Neural cell (in vitro differentiated cells): ENCODE measurements at regions not wholly inside any gene's neighbourhood (a gene's known extent, or its start where the extent isn't known, plus 50 kb on each side); places are given as distances from the start of the nearest gene placed in this dataset.

Experiments
- H2AFZ ChIP-seq: fragments of 200-600, 300-800 bp; sonication (generic), shearing (Covaris generic); 2 replicates; pipeline ENCODE4 v1.6.0; 2014; ENCODE audit warnings: low read depth, mild to moderate bottlenecking, antibody characterized with exemption, low read length, moderate library complexity
- H3F3A ChIP-seq: fragments of 200-600 bp; shearing (Covaris generic); 2 replicates; pipeline ENCODE4 v1.6.1; 2016; ENCODE audit warnings: mild to moderate bottlenecking, moderate library complexity, mixed read lengths, antibody characterized with exemption, low read length; ENCODE audit not compliant: insufficient read depth, poor library complexity, severe bottlenecking
- H3K27ac ChIP-seq: fragments of 200-600, 300-800 bp; sonication (generic), shearing (Covaris generic); 2 replicates; pipeline ENCODE4 v1.5.1; 2014; ENCODE audit warnings: mild to moderate bottlenecking, low read length, moderate library complexity
- H3K27me3 ChIP-seq: fragments of 300-800, 200-600 bp; sonication (generic), shearing (Covaris generic); 2 replicates; pipeline ENCODE4 v1.6.0; 2014; ENCODE audit warnings: mild to moderate bottlenecking, low read depth, low read length, moderate library complexity; ENCODE audit not compliant: insufficient read depth
- H3K36me3 ChIP-seq: fragments of 300-800, 200-600 bp; sonication (generic), shearing (Covaris generic); 2 replicates; pipeline ENCODE4 v1.5.1; 2014; ENCODE audit warnings: mild to moderate bottlenecking, antibody characterized with exemption, low read length, moderate library complexity; ENCODE audit not compliant: insufficient read depth
- H3K4me2 ChIP-seq: fragments of 300-800, 200-600 bp; sonication (generic), shearing (Covaris generic); 2 replicates; pipeline ENCODE4 v1.6.0; 2014; ENCODE audit warnings: mild to moderate bottlenecking, low read length
- H3K4me3 ChIP-seq: fragments of 300-800, 200-600 bp; sonication (generic), shearing (Covaris generic); 2 replicates; pipeline ENCODE4 v1.5.1; 2014; ENCODE audit warnings: mild to moderate bottlenecking, low read length, moderate library complexity
- H3K79me2 ChIP-seq: fragments of 200-600 bp; shearing (Covaris generic); replicated peaks from 2 replicates; pipeline ENCODE4 v1.6.0; 2014; ENCODE audit warnings: mild to moderate bottlenecking, low read length, moderate library complexity; ENCODE audit not compliant: insufficient read depth
- H3K9ac ChIP-seq: fragments of 300-800, 200-600 bp; sonication (generic), shearing (Covaris generic); 2 replicates; pipeline ENCODE4 v1.6.1; 2016; ENCODE audit warnings: mild to moderate bottlenecking, low read length, mixed read lengths
- H3K9me2 ChIP-seq: fragments of 200-600 bp; shearing (Covaris generic); 2 replicates; pipeline ENCODE4 v1.6.1; 2016; ENCODE audit warnings: mild to moderate bottlenecking, low read length, mixed read lengths; ENCODE audit not compliant: insufficient read depth
- H3K9me3 ChIP-seq: fragments of 200-600, 300-800 bp; sonication (generic), shearing (Covaris generic); 2 replicates; pipeline ENCODE4 v1.6.1; 2016; ENCODE audit warnings: mild to moderate bottlenecking, mixed run types, low read length, moderate library complexity, mixed read lengths
- H4K20me1 ChIP-seq: fragments of 200-600 bp; shearing (Covaris generic); 2 replicates; pipeline ENCODE4 v1.6.1; 2016; ENCODE audit warnings: mild to moderate bottlenecking, mixed run types; ENCODE audit not compliant: insufficient read depth
- CTCF ChIP-seq: fragments of 450-650 bp; IDR thresholded peaks from 2 replicates; pipeline ENCODE4 v1.5.1; 2014; ENCODE audit warnings: antibody characterized with exemption, mild to moderate bottlenecking, moderate library complexity; ENCODE audit not compliant: poor library complexity, severe bottlenecking
- EP300 ChIP-seq: fragments of 450-650 bp; conservative IDR thresholded peaks from 2 replicates; pipeline ENCODE4 v1.6.1; 2014; ENCODE audit warnings: antibody characterized with exemption, mild to moderate bottlenecking, moderate library complexity; ENCODE audit not compliant: poor library complexity, severe bottlenecking
- EZH2 ChIP-seq: fragments of 200-600, 300-800 bp; shearing (Covaris generic), sonication (generic); IDR thresholded peaks from 2 replicates; pipeline ENCODE4 v1.6.1; 2014; ENCODE audit warnings: antibody characterized with exemption, low read length, borderline replicate concordance, mild to moderate bottlenecking; ENCODE audit not compliant: insufficient read depth, poor library complexity, severe bottlenecking
- MXI1 ChIP-seq: fragments of 450-650 bp; conservative IDR thresholded peaks from 2 replicates; pipeline ENCODE4 v1.6.1; 2014; ENCODE audit warnings: antibody characterized with exemption, mild to moderate bottlenecking; ENCODE audit not compliant: poor library complexity, severe bottlenecking
- POLR2AphosphoS5 ChIP-seq: IDR thresholded peaks from 2 replicates; pipeline ENCODE4 v1.6.1; 2012
- RAD21 ChIP-seq: fragments of 450-650 bp; conservative IDR thresholded peaks from 2 replicates; pipeline ENCODE4 v1.6.1; 2014; ENCODE audit warnings: antibody characterized with exemption, mild to moderate bottlenecking, moderate library complexity
- REST ChIP-seq: IDR thresholded peaks from 2 replicates; pipeline ENCODE4 v1.6.1; 2012; ENCODE audit warnings: borderline replicate concordance
- SMC3 ChIP-seq: fragments of 450-650 bp; conservative IDR thresholded peaks from 2 replicates; pipeline ENCODE4 v1.6.1; 2014; ENCODE audit warnings: antibody characterized with exemption, mild to moderate bottlenecking, moderate library complexity; ENCODE audit not compliant: poor library complexity
- TAF1 ChIP-seq: IDR thresholded peaks from 2 replicates; pipeline ENCODE4 v1.6.1; 2012; ENCODE audit warnings: low read depth

GRCh38 chr6:144546807-144547206, 261.7 kb downstream of the UTRN start:
- Histone ChIP-seq H3K4me2 (no peak overlapping the region), H3K4me3 (no peak overlapping the region), H3K27ac (no peak overlapping the region), H3K9me2 (no peaks in the 10 kb centered on the region), H3F3A (no peaks in the 10 kb centered on the region), H4K20me1 (no peaks in the 10 kb centered on the region), H3K9me3 (no peaks in the 10 kb centered on the region), H3K27me3 (no peaks in the 10 kb centered on the region), H3K9ac (no peak overlapping the region), H3K79me2 (no peaks in the 10 kb centered on the region), H3K36me3 (no peaks in the 10 kb centered on the region), H2AFZ (no peak overlapping the region)
- no peak for TF ChIP-seq POLR2AphosphoS5
- no peak for TF ChIP-seq EP300
- TF ChIP-seq RAD21: no peak
- TF ChIP-seq MXI1: no peak
- TF ChIP-seq REST: no peak
- TF ChIP-seq CTCF: no peak
- TF ChIP-seq EZH2: no peak
- no peak for TF ChIP-seq SMC3
- TF ChIP-seq TAF1: no peak

- Histone ChIP-seq H3K4me2 (no peak overlapping the region), H3K36me3 (no peaks in the 10 kb centered on the region), H3K79me2 (no peaks in the 10 kb centered on the region), H3K4me3 (no peak overlapping the region), H3K27ac (no peak overlapping the region), H3F3A (no peaks in the 10 kb centered on the region), H3K9me3 (no peaks in the 10 kb centered on the region), H3K27me3 (no peaks in the 10 kb centered on the region), H2AFZ (no peak overlapping the region), H4K20me1 (no peaks in the 10 kb centered on the region), H3K9ac (no peak overlapping the region), H3K9me2 (no peaks in the 10 kb centered on the region)
- TF ChIP-seq CTCF (no peak), TAF1 (no peak), SMC3 (no peak), POLR2AphosphoS5 (no peak), MXI1 (no peak), EZH2 (no peak), RAD21 (no peak), REST (no peak), EP300 (no peak)
These were observed 262.3 kb downstream of the UTRN start for GRCh38 chr6:144547409-144547808.
